ENCODE measurements at regions not wholly inside any gene's neighbourhood (a gene's known extent, or its start where the extent isn't known, plus 50 kb on each side); places are given as distances from the start of the nearest gene placed in this dataset.
"Not testable (repeated sequence)": the region's sequence is repeated elsewhere in the genome, so short reads cannot be mapped to it uniquely, and the experiment has no call there.

GRCh38 chr11:21723678-21724077 is 469.2 kb upstream of the ANO5 start:
- no peak for DNase-seq (ENCODE audit: low spot score)

GRCh38 chr11:21727102-21727501 is 465.8 kb upstream of the ANO5 start:
- no peak for DNase-seq (ENCODE audit: low spot score)

GRCh38 chr11:21736404-21736803 is 456.5 kb upstream of the ANO5 start:
- no peak for DNase-seq (ENCODE audit: low spot score)

GRCh38 chr11:21752475-21753243 is 440.2 kb upstream of the ANO5 start:
- not testable (repeated sequence) for DNase-seq (ENCODE audit: low spot score)

DNA sequence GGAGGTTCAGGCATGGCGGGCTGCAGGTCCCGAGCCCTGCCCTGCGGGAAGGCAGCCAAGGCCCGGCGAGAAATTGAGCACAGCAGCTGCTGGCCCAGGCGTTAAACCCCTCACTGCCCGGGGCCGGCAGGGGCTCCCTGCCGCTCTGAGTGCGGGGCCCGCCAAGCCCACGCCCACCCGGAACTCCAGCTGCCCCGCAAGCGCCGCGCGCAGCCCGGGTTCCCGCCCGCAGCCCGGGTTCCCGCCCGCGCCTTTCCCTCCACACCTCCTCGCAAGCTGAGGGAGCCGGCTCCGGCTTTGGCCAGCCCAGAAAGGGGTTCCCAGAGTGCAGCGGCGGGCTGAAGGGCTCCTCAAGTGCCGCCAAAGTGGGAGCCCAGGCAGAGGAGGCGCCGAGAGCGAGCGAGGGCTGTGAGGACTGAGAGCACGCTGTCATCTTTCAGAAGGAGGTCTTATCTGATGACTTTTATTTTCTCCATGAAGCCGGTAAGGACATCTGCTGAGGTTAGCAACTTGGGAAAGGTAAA is 439.6 kb upstream of the ANO5 start:
- DNase-seq (ENCODE audit: low spot score) = not testable (repeated sequence)

- no peak for DNase-seq (ENCODE audit: low spot score)
These were observed 431.9 kb upstream of the ANO5 start for GRCh38 chr11:21761000-21761399.

- no peak for DNase-seq (ENCODE audit: low spot score)
These were observed 424.5 kb upstream of the ANO5 start for GRCh38 chr11:21768388-21768787.

DNA sequence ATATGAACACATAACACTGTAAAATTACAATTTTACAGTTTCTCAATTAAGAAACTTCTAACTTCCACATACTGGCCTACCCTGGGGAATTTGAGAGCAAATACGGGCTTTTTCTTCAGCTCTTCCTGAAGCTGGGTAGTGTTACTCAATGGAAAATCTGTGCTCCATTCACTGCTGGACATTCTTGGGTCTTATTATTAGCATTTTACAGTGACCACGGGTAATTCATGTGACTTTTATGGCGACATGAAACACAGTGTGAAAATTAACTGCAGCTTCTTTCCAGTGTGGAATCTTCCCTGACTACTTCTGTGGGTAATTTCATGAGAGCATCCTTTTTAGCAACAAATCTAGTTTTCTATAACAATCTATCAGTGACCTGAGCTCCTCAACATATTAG is 423.7 kb upstream of the ANO5 start:
- DNase-seq (ENCODE audit: low spot score) = no peak

DNA sequence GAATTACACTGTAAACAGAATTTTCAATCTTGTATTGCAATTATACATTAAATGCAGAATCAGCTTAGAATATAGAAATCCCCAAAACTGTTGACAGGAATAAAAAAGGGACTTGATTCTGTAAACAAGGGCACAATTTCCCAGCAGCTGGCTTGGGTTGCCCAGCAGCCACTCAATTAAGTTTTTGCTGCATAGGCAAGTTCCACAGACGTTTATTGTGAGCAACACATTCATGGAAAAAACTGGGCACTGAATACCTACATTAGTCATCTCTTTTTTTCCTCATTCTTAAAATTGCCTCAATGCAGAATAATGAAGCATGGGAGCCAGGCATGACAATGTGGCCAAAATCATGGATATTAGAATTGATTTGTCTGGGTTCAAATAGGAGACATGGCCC is 421.8 kb upstream of the ANO5 start:
- no peak for DNase-seq (ENCODE audit: low spot score)

- no peak for DNase-seq (ENCODE audit: low spot score)
These were observed 418.7 kb upstream of the ANO5 start for GRCh38 chr11:21774212-21774611.

DNA sequence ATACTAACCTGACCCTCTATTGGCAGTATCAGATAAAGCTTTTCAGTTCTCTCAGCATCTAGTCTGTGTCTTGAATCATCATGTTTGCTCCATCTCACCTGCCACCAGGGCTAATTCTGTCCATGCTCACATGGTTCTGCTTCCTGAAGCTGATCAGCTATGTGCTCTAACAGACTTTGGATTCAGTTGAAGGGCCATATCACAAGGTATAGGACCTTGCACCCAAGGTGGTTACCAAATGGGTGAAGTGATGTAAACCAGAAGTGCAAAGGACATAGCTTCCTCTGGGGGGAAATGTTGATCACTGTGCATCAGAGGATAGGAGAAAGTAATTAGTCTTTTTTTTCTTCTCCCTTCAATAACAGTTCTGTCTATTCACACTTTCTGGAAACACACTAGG is 417.0 kb upstream of the ANO5 start:
- DNase-seq (ENCODE audit: low spot score) = no peak

GRCh38 chr11:21783954-21784353 is 408.9 kb upstream of the ANO5 start:
- no peak for DNase-seq (ENCODE audit: low spot score)

- no peak for DNase-seq (ENCODE audit: low spot score)
These were observed 407.5 kb upstream of the ANO5 start for GRCh38 chr11:21785351-21785750.

GRCh38 chr11:21794306-21794705 is 398.6 kb upstream of the ANO5 start:
- no peak for DNase-seq (ENCODE audit: low spot score)

DNA sequence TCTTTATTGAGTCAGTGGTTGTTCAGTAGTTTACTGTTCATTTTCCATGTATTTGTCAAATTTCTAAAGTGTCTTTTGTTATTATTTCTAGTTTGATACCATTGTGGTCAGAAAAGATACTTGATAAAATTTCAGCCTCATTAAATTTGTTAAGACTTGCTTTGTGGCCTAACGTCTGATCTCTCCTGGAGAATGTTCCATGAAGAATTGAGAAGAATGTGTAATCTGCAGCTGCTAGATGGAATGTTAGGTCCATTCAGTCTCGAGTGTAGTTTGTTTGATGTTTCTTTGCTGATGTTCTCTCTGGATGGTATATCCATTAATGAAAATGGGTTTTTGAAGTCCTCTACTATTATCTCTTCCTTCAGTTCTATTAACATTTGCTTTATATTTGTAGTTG is 394.7 kb upstream of the ANO5 start:
- no peak for DNase-seq (ENCODE audit: low spot score)

- not testable (repeated sequence) for DNase-seq (ENCODE audit: low spot score)
These were observed 388.4 kb upstream of the ANO5 start for GRCh38 chr11:21804523-21804922.

GRCh38 chr11:21806508-21806907 is 386.4 kb upstream of the ANO5 start:
- DNase-seq (ENCODE audit: low spot score) = no peak

DNA sequence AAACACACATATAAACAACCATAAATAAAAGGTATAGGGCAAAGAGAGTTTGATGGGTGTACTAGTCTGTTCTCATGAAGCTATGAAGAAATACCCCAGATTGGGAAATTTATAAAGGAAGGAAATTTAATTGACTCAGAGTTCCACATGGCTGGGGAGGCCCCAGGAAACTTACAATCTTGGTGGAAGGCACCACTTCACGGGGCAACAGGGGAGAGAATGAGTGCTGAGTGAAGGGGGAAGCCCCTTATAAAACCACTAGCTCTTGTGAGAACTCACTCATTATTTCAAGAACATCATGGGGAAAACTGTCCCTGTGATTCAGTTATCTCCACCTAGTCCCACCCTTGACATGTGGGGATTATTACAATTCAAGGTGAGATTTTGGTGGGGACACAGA is 385.9 kb upstream of the ANO5 start:
- no peak for DNase-seq (ENCODE audit: low spot score)

GRCh38 chr11:21807350-21807749 is 385.5 kb upstream of the ANO5 start:
- no peak for DNase-seq (ENCODE audit: low spot score)

GRCh38 chr11:21810650-21811049 is 382.2 kb upstream of the ANO5 start:
- DNase-seq (ENCODE audit: low spot score) = peak; percentile 16

- DNase-seq (ENCODE audit: low spot score) = no peak
These were observed 381.3 kb upstream of the ANO5 start for GRCh38 chr11:21811572-21811971.

DNA sequence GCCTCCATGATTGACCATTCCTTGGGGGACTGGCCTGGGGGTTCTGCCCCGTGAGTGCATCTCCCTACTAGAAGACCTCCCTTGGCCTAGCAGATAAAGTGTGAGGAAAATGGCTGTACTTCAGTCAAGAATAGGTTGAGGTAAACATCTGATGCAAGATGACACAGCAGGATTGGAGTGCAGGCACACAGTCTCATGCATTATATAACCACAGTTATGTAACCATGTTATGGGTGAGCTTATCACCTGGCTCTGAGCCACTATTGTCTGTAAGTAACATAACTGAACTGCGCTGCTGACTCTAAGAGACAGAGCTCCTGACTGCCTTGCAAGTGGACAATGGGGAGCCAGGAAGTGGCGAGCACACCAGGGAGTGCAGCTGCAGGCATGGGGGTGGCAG is 378.7 kb upstream of the ANO5 start:
- peak; percentile 26 for DNase-seq (ENCODE audit: low spot score)

- DNase-seq (ENCODE audit: low spot score) = no peak
These were observed 375.2 kb upstream of the ANO5 start for GRCh38 chr11:21817696-21818095.

GRCh38 chr11:21820176-21820575 is 372.7 kb upstream of the ANO5 start:
- DNase-seq (ENCODE audit: low spot score) = no peak

Data from RKO (cell line).